SU-DHL-6 (cell line): ENCODE measurements at regions not wholly inside any gene's neighbourhood (a gene's known extent, or its start where the extent isn't known, plus 50 kb on each side); places are given as distances from the start of the nearest gene placed in this dataset.

Experiments
- CTCF ChIP-seq: fragments of 200-600 bp; sonication (generic); IDR thresholded peaks from one replicate; pipeline ENCODE4 v1.5.1; 2017; ENCODE audit warnings: antibody characterized with exemption, mild to moderate bottlenecking, low read length, moderate library complexity; ENCODE audit not compliant: insufficient read depth, poor library complexity, severe bottlenecking
- EZH2phosphoT487 ChIP-seq: fragments of 200-600 bp; sonication (generic), shearing (Covaris generic); conservative IDR thresholded peaks from 2 replicates; pipeline ENCODE4 v1.6.1; 2018; ENCODE audit warnings: mild to moderate bottlenecking, antibody characterized with exemption, low read length, moderate library complexity, mixed read lengths

GRCh38 chr14:84401631-84402030 lies 1128.3 kb upstream of the FLRT2 start:
- TF ChIP-seq CTCF (no peak), EZH2phosphoT487 (no peak)
